Sigmoid colon (tissue), 4 donors: ENCODE measurements at regions not wholly inside any gene's neighbourhood (a gene's known extent, or its start where the extent isn't known, plus 50 kb on each side); places are given as distances from the start of the nearest gene placed in this dataset.

ENCODE experiments used
- CTCF ChIP-seq, 4 experiments: fragments of 450-650 bp in 3 of 4; fragments of 200-600 bp in 1 of 4; IDR thresholded peaks; one replicate each; pipeline ENCODE4 v1.5.1; 2016 to 2019; ENCODE audit warnings: antibody characterized with exemption in 4 of 4, mild to moderate bottlenecking in 3 of 4, moderate library complexity in 2 of 4
- POLR2AphosphoS5 ChIP-seq, 4 donors: sonication (generic); formaldehyde crosslinking; IDR thresholded peaks; one replicate each; pipeline ENCODE4 v1.6.1; 2017; ENCODE audit warnings: antibody characterized with exemption in 4 of 4

DNA sequence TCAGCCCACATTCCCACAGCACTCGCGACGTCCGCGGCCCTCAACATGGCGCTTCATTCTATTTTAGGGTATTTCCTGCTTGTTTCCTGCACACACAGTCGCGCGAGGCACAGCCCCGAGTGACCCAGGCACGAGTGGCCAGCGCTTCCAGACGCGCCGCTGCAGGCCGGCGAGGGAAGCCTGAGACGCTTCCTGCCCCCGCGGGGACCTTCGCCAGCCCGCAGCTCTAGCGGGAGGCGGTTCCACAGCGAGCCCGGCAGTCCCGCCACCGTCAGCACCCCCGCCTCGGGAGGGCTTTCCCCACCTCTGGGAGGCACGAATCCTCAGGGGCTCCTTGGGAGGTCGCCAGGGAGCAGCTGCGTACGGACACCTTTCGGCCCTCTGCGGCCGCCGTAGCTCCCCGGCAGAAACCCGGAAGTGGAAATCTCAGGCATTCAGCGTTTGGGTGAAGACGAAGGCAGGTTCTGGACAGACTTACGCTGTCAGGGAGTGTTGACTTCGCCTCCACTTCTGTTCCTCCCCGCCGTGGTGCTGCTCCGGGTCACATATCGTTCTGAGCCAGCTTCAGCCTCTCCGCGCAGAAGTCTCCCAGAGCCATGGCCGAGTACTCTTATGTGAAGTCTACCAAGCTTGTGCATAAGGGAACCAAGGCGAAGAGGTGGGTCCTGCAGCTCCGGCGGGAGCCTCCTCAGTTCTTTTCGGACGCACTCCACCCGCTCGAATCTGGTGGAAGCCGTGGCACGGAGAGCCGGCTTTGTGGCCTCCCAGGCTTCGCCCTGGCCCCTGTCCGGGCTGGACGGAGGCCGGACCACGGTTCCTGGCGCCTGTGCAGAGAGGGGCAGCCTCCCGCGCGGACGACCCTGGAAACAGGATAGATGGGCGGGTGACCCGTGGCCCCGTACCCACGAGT lies 2925.9 kb upstream of the OR11H1 start:
- no peak for TF ChIP-seq CTCF (IDR thresholded peaks at IDR 0.05)
- TF ChIP-seq POLR2AphosphoS5 (IDR thresholded peaks at IDR 0.05), result no peak
